ENCODE measurements at regions not wholly inside any gene's neighbourhood (a gene's known extent, or its start where the extent isn't known, plus 50 kb on each side); places are given as distances from the start of the nearest gene placed in this dataset.

DNA sequence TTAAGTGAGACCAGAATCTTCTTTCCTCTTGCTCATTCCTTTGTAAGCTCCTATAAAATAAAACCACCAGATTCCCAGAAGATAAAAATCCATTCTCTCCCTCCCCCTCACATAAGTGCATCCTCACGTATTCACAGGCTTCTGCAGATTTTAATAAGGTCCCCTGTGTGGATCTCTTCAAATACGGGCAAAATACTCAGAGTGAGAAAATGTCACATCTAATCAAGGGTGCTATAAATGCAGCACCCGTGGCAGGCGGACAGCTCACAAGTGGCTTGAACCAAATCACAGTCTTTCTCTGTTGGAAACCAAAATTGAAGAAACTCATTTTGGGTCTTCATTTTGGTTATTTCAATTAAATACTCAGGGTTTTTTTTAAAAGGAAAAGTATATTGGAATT is 212.9 kb upstream of the CMC1 start:
- H3K4me1 ChIP-seq (ENCODE audit: control insufficient read depth, extremely low read depth, insufficient read depth, low read length), result no peaks in the 10 kb centered on the region
- H2AFZ ChIP-seq (ENCODE audit: low read depth, low read length), result no peak overlapping the region
- no peaks in the 10 kb centered on the region for H3K9me3 ChIP-seq (replicated peaks; ENCODE audit: control insufficient read depth, insufficient read depth, low read length)
- H3K9me1 ChIP-seq (replicated peaks; ENCODE audit: control insufficient read depth, extremely low read depth, insufficient read depth, low read length), result no peaks in the 10 kb centered on the region
- no peak for DNase-seq (ENCODE audit: low read depth, low spot score)
- H3K9ac ChIP-seq (replicated peaks; ENCODE audit: extremely low read depth, insufficient read depth, low read length), result no peak overlapping the region
- H4K20me1 ChIP-seq (replicated peaks; ENCODE audit: control insufficient read depth, extremely low read depth, insufficient read depth, low read length), result no peaks in the 10 kb centered on the region
- H3K27ac ChIP-seq (ENCODE audit: insufficient read depth, low read depth, low read length), result no peak overlapping the region
- H3K79me2 ChIP-seq (ENCODE audit: control insufficient read depth, insufficient read depth, low read length), result no peaks in the 10 kb centered on the region
- H3K4me3 ChIP-seq (replicated peaks in 1 of 3; ENCODE audit: insufficient read depth in 1 of 3, low read depth in 1 of 3, low read length in 3 of 3), result no peak overlapping the region
- H3K36me3 ChIP-seq (ENCODE audit: control insufficient read depth in 2 of 2, extremely low read depth in 1 of 2, insufficient read depth in 2 of 2, low read length in 2 of 2), result no peaks in the 10 kb centered on the region
- no TSS peak for BruUV-seq (replicated peaks)
- dilution Hi-C loops (cut with MboI; ENCODE audit: extremely low pct_ligation_motif_present, low sequenced_read_pairs), result no loop called here
- intact Hi-C loops (cut with micrococcal nuclease), result no loop called here
- ChIA-PET POLR2A (no interaction called here), CTCF (interaction anchor here (0.6 kb wide), 1 partner anchor 15 kb away, joined by 3 read pairs; no protein-coding TSS in a partner anchor)
- no peaks in the 10 kb centered on the region for H3K27me3 ChIP-seq (ENCODE audit: control insufficient read depth in 2 of 2, insufficient read depth in 2 of 2, low read length in 2 of 2)
- H3K4me2 ChIP-seq (ENCODE audit: insufficient read depth, low read length), result no peak overlapping the region
- no peak for TF ChIP-seq POLR2AphosphoS5 (IDR thresholded peaks at IDR 0.05; ENCODE audit: insufficient read depth, low read depth, low read length)
- no peak for TF ChIP-seq JUN (IDR thresholded peaks at IDR 0.05; ENCODE audit: borderline replicate concordance, insufficient read depth, insufficient read length, low read depth)
- no peak for TF ChIP-seq GATA2 (IDR thresholded peaks at IDR 0.05; ENCODE audit: insufficient read depth, insufficient read length, low read depth, low read length)
- TF ChIP-seq POLR2A (IDR thresholded peaks at IDR 0.05; ENCODE audit: low read depth, low read length), result no peak
- no peak for TF ChIP-seq FOS (IDR thresholded peaks at IDR 0.05; ENCODE audit: borderline replicate concordance, insufficient read depth, low read length)
- TF ChIP-seq, protein P1, sequence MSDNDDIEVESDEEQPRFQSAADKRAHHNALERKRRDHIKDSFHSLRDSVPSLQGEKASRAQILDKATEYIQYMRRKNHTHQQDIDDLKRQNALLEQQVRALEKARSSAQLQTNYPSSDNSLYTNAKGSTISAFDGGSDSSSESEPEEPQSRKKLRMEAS (IDR thresholded peaks at IDR 0.05; ENCODE audit: insufficient read depth, insufficient read length), result no peak
- TF ChIP-seq, protein P2, sequence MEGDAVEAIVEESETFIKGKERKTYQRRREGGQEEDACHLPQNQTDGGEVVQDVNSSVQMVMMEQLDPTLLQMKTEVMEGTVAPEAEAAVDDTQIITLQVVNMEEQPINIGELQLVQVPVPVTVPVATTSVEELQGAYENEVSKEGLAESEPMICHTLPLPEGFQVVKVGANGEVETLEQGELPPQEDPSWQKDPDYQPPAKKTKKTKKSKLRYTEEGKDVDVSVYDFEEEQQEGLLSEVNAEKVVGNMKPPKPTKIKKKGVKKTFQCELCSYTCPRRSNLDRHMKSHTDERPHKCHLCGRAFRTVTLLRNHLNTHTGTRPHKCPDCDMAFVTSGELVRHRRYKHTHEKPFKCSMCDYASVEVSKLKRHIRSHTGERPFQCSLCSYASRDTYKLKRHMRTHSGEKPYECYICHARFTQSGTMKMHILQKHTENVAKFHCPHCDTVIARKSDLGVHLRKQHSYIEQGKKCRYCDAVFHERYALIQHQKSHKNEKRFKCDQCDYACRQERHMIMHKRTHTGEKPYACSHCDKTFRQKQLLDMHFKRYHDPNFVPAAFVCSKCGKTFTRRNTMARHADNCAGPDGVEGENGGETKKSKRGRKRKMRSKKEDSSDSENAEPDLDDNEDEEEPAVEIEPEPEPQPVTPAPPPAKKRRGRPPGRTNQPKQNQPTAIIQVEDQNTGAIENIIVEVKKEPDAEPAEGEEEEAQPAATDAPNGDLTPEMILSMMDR (IDR thresholded peaks at IDR 0.05; ENCODE audit: extremely low read depth in 1 of 2, insufficient read depth in 1 of 2, low read depth in 1 of 2, low read length in 2 of 2), result no peak
- no peak for TF ChIP-seq MYC (IDR thresholded peaks at IDR 0.05; ENCODE audit: low read depth, low read length)
- TF ChIP-seq EZH2 (IDR thresholded peaks at IDR 0.05; ENCODE audit: borderline replicate concordance, low read depth, low read length, severe bottlenecking), result no peak
- no peak for FAIRE-seq
